Stimulated activated CD4-positive, alpha-beta T cell treated with anti-CD3 and anti-CD28 coated beads, Interleukin-2, amount 100 ng/mL, for 4 hours (primary cell): ENCODE measurements at regions not wholly inside any gene's neighbourhood (a gene's known extent, or its start where the extent isn't known, plus 50 kb on each side); places are given as distances from the start of the nearest gene placed in this dataset.
"Not testable (repeated sequence)": the region's sequence is repeated elsewhere in the genome, so short reads cannot be mapped to it uniquely, and the experiment has no call there.

Source experiments
- DNase-seq: peaks from one replicate; pipeline ENCODE4 v3.0.0-alpha.2; 2020; ENCODE audit warnings: low read depth

GRCh38 chr5:124111886-124112285, 599.9 kb downstream of the CSNK1G3 start:
- no peak for DNase-seq

GRCh38 chr5:124110942-124111341, 599.0 kb downstream of the CSNK1G3 start:
- no peak for DNase-seq

- DNase-seq = no peak
Observed at GRCh38 chr5:124105326-124105725, 593.3 kb downstream of the CSNK1G3 start.

GRCh38 chr5:124104821-124105220, 592.8 kb downstream of the CSNK1G3 start:
- DNase-seq = no peak

- DNase-seq = no peak
Observed at GRCh38 chr5:124104344-124104743, 592.4 kb downstream of the CSNK1G3 start.

- no peak for DNase-seq
Observed at GRCh38 chr5:124103671-124104070, 591.7 kb downstream of the CSNK1G3 start.

GRCh38 chr5:124103056-124103455, 591.1 kb downstream of the CSNK1G3 start:
- DNase-seq = not testable (repeated sequence)

- DNase-seq = no peak
Observed at GRCh38 chr5:124102486-124102885, 590.5 kb downstream of the CSNK1G3 start.

- no peak for DNase-seq
Observed at GRCh38 chr5:124093658-124094057, 581.7 kb downstream of the CSNK1G3 start.

GRCh38 chr5:124090115-124090514, 578.1 kb downstream of the CSNK1G3 start:
- no peak for DNase-seq

- DNase-seq = no peak
Observed at GRCh38 chr5:124089578-124089977, 577.6 kb downstream of the CSNK1G3 start.

GRCh38 chr5:124088289-124089032, 576.5 kb downstream of the CSNK1G3 start:
- DNase-seq = no peak

GRCh38 chr5:124087752-124088151, 575.8 kb downstream of the CSNK1G3 start:
- DNase-seq = no peak

GRCh38 chr5:124080256-124080655, 568.3 kb downstream of the CSNK1G3 start:
- DNase-seq = no peak

GRCh38 chr5:124079062-124079461, 567.1 kb downstream of the CSNK1G3 start:
- DNase-seq = no peak

GRCh38 chr5:124074500-124074899, 562.5 kb downstream of the CSNK1G3 start:
- DNase-seq = no peak

GRCh38 chr5:124072570-124072969, 560.6 kb downstream of the CSNK1G3 start:
- no peak for DNase-seq

GRCh38 chr5:124071039-124071438, 559.1 kb downstream of the CSNK1G3 start:
- no peak for DNase-seq

GRCh38 chr5:124065508-124065907, 553.5 kb downstream of the CSNK1G3 start:
- DNase-seq = no peak

- DNase-seq = no peak
Observed at GRCh38 chr5:124064956-124065355, 553.0 kb downstream of the CSNK1G3 start.

GRCh38 chr5:124061663-124062062, 549.7 kb downstream of the CSNK1G3 start:
- no peak for DNase-seq

GRCh38 chr5:124061068-124061430, 549.1 kb downstream of the CSNK1G3 start:
- no peak for DNase-seq

- DNase-seq = no peak
Observed at GRCh38 chr5:124060413-124061067, 548.6 kb downstream of the CSNK1G3 start.

- no peak for DNase-seq
Observed at GRCh38 chr5:124060011-124060410, 548.0 kb downstream of the CSNK1G3 start.
